Smooth muscle cell of the brain vasculature (primary cell): ENCODE measurements at regions not wholly inside any gene's neighbourhood (a gene's known extent, or its start where the extent isn't known, plus 50 kb on each side); places are given as distances from the start of the nearest gene placed in this dataset.

ENCODE experiments used
- DNase-seq: peaks from one replicate; pipeline ENCODE4 v3.0.0-alpha.2; 2012; ENCODE audit warnings: low read depth, low spot score

- DNase-seq: no peak
Observed at GRCh38 chr7:91323626-91324158, 59.5 kb downstream of the FZD1 start.

GRCh38 chr7:91324663-91325062 lies 60.4 kb downstream of the FZD1 start:
- no peak for DNase-seq

- DNase-seq: no peak
Observed at GRCh38 chr7:91325726-91326125, 61.5 kb downstream of the FZD1 start.

- no peak for DNase-seq
Observed at GRCh38 chr7:91326516-91327199, 62.4 kb downstream of the FZD1 start.

- DNase-seq: no peak
Observed at GRCh38 chr7:91327346-91327745, 63.1 kb downstream of the FZD1 start.

GRCh38 chr7:91329571-91329970 lies 65.3 kb downstream of the FZD1 start:
- no peak for DNase-seq

- DNase-seq: no peak
Observed at GRCh38 chr7:91330191-91330808, 66.1 kb downstream of the FZD1 start.

- DNase-seq: no peak
Observed at GRCh38 chr7:91330866-91331265, 66.6 kb downstream of the FZD1 start.

- DNase-seq: no peak
Observed at GRCh38 chr7:91336106-91336505, 71.9 kb downstream of the FZD1 start.

- DNase-seq: no peak
Observed at GRCh38 chr7:91338226-91339020, 74.2 kb downstream of the FZD1 start.

- no peak for DNase-seq
Observed at GRCh38 chr7:91342346-91342745, 78.1 kb downstream of the FZD1 start.

GRCh38 chr7:91343420-91343960 lies 79.3 kb downstream of the FZD1 start:
- no peak for DNase-seq

GRCh38 chr7:91343996-91344629 lies 79.9 kb downstream of the FZD1 start:
- DNase-seq: no peak

GRCh38 chr7:91344911-91345310 lies 80.7 kb downstream of the FZD1 start:
- DNase-seq: no peak

- DNase-seq: no peak
Observed at GRCh38 chr7:91345449-91345848, 81.2 kb downstream of the FZD1 start.

- no peak for DNase-seq
Observed at GRCh38 chr7:91346426-91346825, 82.2 kb downstream of the FZD1 start.

- peak; percentile 70 for DNase-seq
Observed at GRCh38 chr7:91347290-91347689, 83.1 kb downstream of the FZD1 start.

- DNase-seq: peak; percentile 39
Observed at GRCh38 chr7:91348711-91349110, 84.5 kb downstream of the FZD1 start.

GRCh38 chr7:91351374-91351773 lies 87.1 kb downstream of the FZD1 start:
- no peak for DNase-seq

GRCh38 chr7:91352091-91352490 lies 87.9 kb downstream of the FZD1 start:
- DNase-seq: no peak

- no peak for DNase-seq
Observed at GRCh38 chr7:91353848-91354247, 89.6 kb downstream of the FZD1 start.
